GM19023 (cell line): ENCODE measurements at regions not wholly inside any gene's neighbourhood (a gene's known extent, or its start where the extent isn't known, plus 50 kb on each side); places are given as distances from the start of the nearest gene placed in this dataset.
"Not testable (repeated sequence)": the region's sequence is repeated elsewhere in the genome, so short reads cannot be mapped to it uniquely, and the experiment has no call there.

Experiments
- ATAC-seq: cut with Tn5 transposase; IDR thresholded peaks from one replicate; pipeline ENCODE4 v1.9.1; 2021; ENCODE audit warnings: mild to moderate bottlenecking, moderate library complexity; ENCODE audit not compliant: unreplicated experiment

DNA sequence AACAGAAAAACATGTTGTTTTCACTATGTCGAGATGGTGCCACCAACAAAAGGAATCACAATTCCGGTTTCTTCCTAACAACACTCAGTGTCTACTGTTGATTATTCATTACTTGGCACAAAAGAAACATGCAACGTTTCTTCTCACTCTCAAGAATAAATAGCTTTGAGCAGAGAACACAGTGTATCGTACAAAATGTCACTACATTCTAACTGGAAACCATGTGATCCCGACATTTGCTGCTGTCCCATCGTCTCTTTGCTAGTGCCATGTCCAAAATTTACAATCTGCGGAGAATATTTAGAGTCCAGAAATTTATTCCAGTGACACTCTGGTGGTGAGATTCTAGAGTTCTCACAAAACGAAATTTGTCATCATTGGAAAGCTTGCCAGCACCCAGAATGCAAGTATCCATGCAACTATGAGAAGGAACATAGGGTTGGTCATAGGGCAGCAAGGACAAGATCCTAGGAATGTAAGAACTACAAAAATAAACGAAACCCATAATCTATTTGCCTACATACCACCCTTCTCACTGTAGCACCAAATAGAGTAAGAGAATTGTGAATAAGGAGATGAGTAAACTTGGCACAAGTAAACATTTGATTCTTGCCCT is 505.1 kb downstream of the LTN1 start:
- no peak for ATAC-seq

DNA sequence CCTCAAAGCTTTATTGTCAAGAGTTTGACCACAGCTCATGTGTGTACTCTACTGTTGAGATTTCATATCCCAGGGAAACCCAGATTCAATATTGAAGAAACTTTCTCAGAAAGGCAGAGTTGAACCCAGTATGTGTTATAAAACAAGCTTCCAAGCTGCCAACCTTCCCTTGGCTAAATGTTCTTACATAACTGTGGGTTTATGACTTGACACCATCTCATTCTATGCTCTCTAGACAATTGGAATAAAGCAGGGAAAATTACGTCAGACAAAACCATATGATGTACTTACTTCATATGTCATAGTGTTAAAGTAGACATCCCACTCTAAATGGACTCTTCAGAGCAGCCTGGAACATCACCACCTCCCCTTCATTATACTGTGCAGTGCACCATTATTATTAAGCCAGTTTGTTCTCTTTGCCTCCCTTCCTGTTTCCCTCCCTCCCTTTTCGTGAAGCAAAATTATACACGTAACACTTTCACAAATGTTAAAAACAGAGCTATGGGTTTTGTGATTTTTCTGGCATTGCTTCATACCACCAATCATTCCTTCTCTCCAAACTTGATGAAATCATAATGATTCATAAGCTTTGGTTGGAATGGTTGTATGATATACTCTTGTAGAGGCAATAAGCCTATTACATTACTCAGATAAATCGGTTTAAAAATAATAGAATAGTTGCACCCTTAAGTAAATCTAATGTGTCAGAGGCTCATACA is 507.2 kb downstream of the LTN1 start:
- ATAC-seq: no peak

DNA sequence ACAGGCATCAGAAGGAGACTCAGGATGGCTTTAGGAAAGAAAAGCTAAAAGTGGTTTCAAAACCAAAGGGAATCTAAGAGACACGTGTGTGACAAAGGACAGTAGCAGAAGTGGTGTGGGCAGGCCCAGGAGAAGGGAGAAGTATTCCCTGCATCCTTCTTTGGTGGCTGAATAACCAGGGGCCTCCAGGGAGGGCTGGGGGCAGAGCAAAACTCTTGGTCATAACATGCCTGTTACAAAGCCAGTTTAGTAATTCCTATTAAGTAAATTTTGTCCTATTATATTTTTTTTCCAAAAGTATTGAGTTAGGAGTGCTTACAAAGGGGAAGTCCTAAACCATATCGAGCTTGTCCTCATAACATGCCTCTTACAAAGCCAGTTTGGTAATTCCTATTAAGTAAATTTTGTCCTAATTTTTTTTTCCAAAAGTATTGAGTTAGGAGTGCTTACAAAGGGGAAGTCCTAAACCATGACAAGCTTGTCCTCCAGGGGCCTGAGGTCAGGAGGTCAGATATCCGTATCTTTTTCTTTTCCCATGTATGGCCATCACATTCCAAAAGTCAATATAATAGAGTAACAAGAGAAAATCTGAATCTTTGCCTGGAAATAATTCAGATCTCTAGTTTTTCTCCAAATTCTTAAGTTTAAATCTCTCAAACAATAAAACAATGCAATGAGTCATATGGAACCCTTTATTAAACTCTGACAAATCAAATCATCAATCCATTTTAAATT is 509.2 kb downstream of the LTN1 start:
- ATAC-seq: no peak

DNA sequence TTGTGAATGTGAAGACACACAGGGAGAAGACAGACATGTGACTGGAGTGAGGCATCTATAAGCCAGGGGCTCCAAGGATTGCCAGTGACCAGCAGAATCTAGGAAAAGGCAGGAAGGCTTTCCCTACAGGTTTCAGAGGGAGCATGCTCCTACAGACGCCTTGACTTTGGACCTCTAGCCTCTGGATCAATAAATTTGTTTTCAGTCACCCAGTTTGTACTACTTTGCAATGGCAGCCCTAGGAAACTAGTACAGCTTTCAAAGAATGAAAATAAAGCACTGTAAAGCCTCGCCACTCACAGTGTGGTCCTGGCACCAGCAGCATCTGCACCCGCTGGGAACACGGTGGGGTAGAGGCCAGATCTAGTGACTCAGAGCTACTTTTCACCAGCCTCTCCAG is 510.0 kb downstream of the LTN1 start:
- ATAC-seq: no peak

- ATAC-seq: no peak
Observed at GRCh38 chr21:28480470-28480869, 512.2 kb downstream of the LTN1 start.

DNA sequence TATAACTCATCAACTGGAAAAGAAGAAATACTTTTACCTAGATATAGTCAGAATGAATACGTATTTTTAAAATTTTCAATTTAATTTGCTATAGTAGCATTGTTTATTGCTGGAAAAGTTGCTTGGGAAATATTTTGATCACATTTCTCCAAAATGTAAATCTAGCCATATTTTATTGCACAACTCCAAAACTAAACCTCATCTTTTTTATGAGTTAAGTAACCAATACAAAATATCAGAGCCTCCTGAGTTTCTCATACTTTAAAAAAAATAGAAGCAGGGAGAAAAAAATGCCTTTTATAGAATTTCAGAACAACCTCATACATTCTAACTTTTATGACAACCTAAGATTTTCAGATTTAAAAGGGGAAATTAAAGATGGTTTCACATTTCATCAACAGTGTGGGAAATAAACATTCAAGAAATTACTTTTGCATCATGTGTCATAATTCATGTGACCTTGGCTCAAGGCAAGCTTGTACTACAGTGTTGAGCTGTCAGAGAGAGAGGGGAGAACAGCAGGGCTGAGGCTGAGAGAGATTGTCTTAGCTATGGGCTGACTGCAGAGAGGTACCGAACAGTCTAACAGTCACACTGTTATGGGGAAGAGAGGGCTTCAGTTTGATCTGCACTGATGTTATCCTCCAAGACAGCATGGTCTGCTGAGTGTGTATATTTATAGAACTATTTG is 519.0 kb downstream of the LTN1 start:
- peak; percentile 52 for ATAC-seq

DNA sequence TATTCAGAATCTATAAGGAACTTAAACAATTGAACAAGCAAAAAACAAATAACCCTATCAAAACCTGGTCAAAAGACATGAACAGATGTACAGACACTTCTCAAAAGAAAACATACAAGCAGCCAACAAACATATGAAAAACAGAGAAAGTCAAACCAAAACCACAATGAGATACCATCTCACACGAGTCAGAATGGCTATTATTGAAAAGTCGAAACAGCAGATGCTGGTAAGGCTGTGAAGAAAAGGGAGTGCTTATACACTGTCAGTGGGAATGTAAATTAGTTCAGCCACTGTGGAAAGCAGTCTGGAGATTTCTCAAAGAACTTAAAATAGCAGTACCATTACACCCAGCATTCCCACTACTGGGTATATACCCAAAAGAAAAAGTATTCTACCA is 520.1 kb downstream of the LTN1 start:
- not testable (repeated sequence) for ATAC-seq

DNA sequence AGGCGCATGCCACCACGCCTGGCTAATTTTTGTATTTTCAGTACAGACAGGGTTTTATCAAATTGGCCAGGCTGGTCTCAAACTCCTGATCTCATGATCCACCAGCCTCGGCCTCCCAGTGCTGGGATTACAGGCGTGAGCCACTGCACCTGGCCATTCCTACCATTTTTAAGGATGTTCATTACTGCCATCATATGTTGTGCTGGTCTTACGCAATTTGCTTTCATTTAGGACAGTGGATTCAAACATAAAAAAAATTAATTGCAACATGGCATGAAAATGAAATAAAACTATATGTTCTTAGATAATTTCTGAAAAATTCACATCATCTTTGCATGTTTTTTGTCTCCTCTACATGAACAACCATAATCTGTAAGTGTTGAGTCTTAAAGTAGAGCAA is 527.7 kb downstream of the LTN1 start:
- no peak for ATAC-seq

- ATAC-seq: no peak
Observed at GRCh38 chr21:28464095-28464494, 528.6 kb downstream of the LTN1 start.

GRCh38 chr21:28459193-28459592 is 533.5 kb downstream of the LTN1 start:
- no peak for ATAC-seq

- ATAC-seq: no peak
Observed at GRCh38 chr21:28458446-28458845, 534.2 kb downstream of the LTN1 start.

GRCh38 chr21:28455253-28455600 is 537.5 kb downstream of the LTN1 start:
- ATAC-seq: no peak

- no peak for ATAC-seq
Observed at GRCh38 chr21:28454564-28455252, 538.0 kb downstream of the LTN1 start.

DNA sequence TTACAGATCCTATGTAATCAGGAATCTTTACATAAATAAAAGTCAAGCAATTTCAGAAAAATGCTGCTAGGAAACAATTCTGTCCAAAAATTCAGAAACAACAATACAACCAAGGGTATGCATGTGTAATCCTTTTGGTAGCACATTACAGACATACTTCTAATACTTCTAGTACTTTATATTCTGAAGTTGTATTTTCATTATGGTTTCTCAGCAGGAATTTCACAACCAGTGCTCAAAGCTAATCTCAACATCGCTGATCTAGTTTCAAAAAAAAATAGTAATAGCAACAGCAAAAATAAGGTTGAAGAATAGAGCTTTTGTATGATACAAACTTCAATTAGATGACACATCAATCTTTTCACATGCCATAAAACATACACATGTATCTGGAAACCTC is 545.2 kb downstream of the LTN1 start:
- ATAC-seq: no peak

DNA sequence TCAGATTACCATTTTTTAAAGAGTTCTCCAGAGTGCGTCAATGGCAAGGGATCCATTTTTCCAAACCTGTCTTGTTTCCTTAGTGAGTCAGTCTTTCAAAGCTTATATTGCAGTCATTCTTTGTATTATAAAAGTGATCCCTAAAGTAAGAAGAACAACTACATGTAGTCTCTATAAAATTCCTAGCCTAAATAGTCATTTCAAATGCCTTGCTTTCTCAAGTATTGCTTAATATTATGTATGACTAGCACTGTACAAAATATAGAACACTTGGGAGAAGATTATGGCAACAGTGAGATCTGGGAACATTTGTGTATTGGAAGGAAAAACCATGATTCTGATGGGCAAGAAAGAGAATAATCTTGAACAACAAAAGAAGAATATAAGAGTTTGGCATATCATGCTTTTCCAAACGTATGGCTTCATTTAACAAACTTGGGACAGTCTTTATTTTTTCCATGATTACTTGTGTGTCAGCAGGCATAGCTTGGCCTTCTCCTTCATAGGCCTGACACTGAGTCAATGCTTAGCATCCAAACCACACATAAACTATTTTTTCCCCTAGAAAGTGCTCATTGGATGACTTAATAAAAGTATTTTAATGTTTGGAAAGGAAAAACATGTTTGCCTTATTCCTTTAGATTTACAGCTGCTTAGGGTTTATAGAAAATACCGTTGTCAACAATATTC is 547.4 kb downstream of the LTN1 start:
- no peak for ATAC-seq

GRCh38 chr21:28444557-28444956 is 548.1 kb downstream of the LTN1 start:
- ATAC-seq: no peak

- no peak for ATAC-seq
Observed at GRCh38 chr21:28444111-28444510, 548.6 kb downstream of the LTN1 start.

DNA sequence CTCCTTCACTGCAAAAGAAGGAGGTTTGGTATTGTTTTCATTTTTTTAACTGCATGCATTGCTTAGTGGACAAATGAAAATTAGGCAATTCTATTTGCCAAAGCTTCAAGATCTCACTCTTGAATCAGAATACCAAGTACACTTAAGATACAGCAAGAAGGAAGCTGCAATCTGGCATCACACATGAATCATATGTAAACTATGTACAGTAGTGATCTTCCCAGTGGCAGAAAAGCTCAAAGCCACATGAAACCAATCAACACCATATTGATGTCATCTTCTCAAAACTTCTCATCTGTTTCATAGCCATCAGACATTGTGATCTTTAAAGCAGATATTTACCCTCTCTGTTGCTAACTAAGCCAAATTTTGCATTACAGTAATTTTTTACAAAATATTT is 550.1 kb downstream of the LTN1 start:
- ATAC-seq: no peak

- no peak for ATAC-seq
Observed at GRCh38 chr21:28442085-28442484, 550.6 kb downstream of the LTN1 start.

DNA sequence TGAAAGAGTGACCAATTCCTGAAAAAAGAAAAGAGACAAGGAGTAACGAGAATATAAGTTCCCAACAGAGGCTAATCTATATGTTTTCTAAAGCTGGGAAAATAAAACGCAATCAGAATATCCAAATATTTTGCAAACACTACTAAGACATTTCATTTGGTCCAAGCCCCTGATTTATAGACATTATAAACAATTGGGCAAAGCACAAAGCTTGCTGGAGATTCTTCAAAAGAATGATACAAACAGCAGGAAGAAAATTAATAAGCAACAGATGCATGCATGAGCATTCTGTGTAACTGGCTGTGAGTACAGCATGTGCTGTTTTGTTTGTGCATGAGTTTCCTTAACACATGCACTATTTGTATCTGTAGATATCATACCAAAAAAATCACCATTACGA is 552.9 kb downstream of the LTN1 start:
- ATAC-seq: no peak

GRCh38 chr21:28439251-28439650 is 553.4 kb downstream of the LTN1 start:
- no peak for ATAC-seq
